ENCODE measurements at regions not wholly inside any gene's neighbourhood (a gene's known extent, or its start where the extent isn't known, plus 50 kb on each side); places are given as distances from the start of the nearest gene placed in this dataset.

GRCh38 chr18:24536834-24537233 is 76.4 kb downstream of the HRH4 start:
- H3K27ac ChIP-seq (ENCODE audit: low read length) = no peak overlapping the region
- H3K9me3 ChIP-seq (ENCODE audit: control insufficient read depth, insufficient read depth, low read depth, low read length) = no peaks in the 10 kb centered on the region
- no peaks in the 10 kb centered on the region for H3K36me3 ChIP-seq (ENCODE audit: control insufficient read depth, insufficient read depth, low read length)
- POLR2A ChIA-PET = no interaction called here
- H3K4me3 ChIP-seq (ENCODE audit: low read depth in 2 of 2, low read length in 2 of 2) = no peak overlapping the region
- intact Hi-C loops (cut with micrococcal nuclease; ENCODE audit: unreplicated experiment) = no loop called here
- no peak for TF ChIP-seq CTCF (IDR thresholded peaks at IDR 0.05)
- TF ChIP-seq POLR2AphosphoS5 (IDR thresholded peaks at IDR 0.05; ENCODE audit: low read depth, low read length) = no peak
- no peak for TF ChIP-seq TCF7L2 (IDR thresholded peaks at IDR 0.05; ENCODE audit: low read depth, low read length)
- TF ChIP-seq, protein P1, sequence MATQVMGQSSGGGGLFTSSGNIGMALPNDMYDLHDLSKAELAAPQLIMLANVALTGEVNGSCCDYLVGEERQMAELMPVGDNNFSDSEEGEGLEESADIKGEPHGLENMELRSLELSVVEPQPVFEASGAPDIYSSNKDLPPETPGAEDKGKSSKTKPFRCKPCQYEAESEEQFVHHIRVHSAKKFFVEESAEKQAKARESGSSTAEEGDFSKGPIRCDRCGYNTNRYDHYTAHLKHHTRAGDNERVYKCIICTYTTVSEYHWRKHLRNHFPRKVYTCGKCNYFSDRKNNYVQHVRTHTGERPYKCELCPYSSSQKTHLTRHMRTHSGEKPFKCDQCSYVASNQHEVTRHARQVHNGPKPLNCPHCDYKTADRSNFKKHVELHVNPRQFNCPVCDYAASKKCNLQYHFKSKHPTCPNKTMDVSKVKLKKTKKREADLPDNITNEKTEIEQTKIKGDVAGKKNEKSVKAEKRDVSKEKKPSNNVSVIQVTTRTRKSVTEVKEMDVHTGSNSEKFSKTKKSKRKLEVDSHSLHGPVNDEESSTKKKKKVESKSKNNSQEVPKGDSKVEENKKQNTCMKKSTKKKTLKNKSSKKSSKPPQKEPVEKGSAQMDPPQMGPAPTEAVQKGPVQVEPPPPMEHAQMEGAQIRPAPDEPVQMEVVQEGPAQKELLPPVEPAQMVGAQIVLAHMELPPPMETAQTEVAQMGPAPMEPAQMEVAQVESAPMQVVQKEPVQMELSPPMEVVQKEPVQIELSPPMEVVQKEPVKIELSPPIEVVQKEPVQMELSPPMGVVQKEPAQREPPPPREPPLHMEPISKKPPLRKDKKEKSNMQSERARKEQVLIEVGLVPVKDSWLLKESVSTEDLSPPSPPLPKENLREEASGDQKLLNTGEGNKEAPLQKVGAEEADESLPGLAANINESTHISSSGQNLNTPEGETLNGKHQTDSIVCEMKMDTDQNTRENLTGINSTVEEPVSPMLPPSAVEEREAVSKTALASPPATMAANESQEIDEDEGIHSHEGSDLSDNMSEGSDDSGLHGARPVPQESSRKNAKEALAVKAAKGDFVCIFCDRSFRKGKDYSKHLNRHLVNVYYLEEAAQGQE (IDR thresholded peaks at IDR 0.05; ENCODE audit: insufficient read depth in 1 of 2, low read depth in 2 of 2, low read length in 1 of 2) = no peak
- TF ChIP-seq SIN3A (IDR thresholded peaks at IDR 0.05; ENCODE audit: borderline replicate concordance, insufficient read depth, low read depth, low read length) = no peak
- H3K27me3 ChIP-seq (ENCODE audit: control insufficient read depth, insufficient read depth, low read length) = peaks cover 9% of the 10 kb centered on the region
- DNase-seq (ENCODE audit: low read depth, low spot score) (no peak), ATAC-seq (no peak)
- no peaks in the 10 kb centered on the region for H3K4me1 ChIP-seq (ENCODE audit: control insufficient read depth, insufficient read depth, low read length)
- in situ Hi-C loops (cut with HindIII; ENCODE audit: low pct_unique_long_range_greater_than_20kb, low sequenced_read_pairs) = no loop called here
- no TSS peak for BruUV-seq (replicated peaks)
- CTCF ChIA-PET = no interaction called here

GRCh38 chr18:24538414-24539264 is 78.2 kb downstream of the HRH4 start:
- Histone ChIP-seq H3K4me1 (ENCODE audit: control insufficient read depth, insufficient read depth, low read length) (no peaks in the 10 kb centered on the region), H3K4me3 (ENCODE audit: low read depth in 2 of 2, low read length in 2 of 2) (no peak overlapping the region), H3K9me3 (ENCODE audit: control insufficient read depth, insufficient read depth, low read depth, low read length) (no peaks in the 10 kb centered on the region), H3K27me3 (ENCODE audit: control insufficient read depth, insufficient read depth, low read length) (peaks cover 6% of the 10 kb centered on the region), H3K36me3 (ENCODE audit: control insufficient read depth, insufficient read depth, low read length) (no peaks in the 10 kb centered on the region), H3K27ac (ENCODE audit: low read length) (no peak overlapping the region)
- TF ChIP-seq, protein P1 (IDR thresholded peaks at IDR 0.05; ENCODE audit: insufficient read depth in 1 of 2, low read depth in 2 of 2, low read length in 1 of 2) = no peak
- TF ChIP-seq CTCF (IDR thresholded peaks at IDR 0.05) = no peak
- no peak for TF ChIP-seq TCF7L2 (IDR thresholded peaks at IDR 0.05; ENCODE audit: low read depth, low read length)
- no peak for TF ChIP-seq POLR2AphosphoS5 (IDR thresholded peaks at IDR 0.05; ENCODE audit: low read depth, low read length)
- no peak for TF ChIP-seq SIN3A (IDR thresholded peaks at IDR 0.05; ENCODE audit: borderline replicate concordance, insufficient read depth, low read depth, low read length)
- no TSS peak for BruUV-seq (replicated peaks)
- ATAC-seq (no peak), DNase-seq (ENCODE audit: low read depth, low spot score) (no peak)
- in situ Hi-C loops (cut with HindIII; ENCODE audit: low pct_unique_long_range_greater_than_20kb, low sequenced_read_pairs) = no loop called here
- intact Hi-C loops (cut with micrococcal nuclease; ENCODE audit: unreplicated experiment) = no loop called here
- POLR2A ChIA-PET = no interaction called here
- CTCF ChIA-PET = interaction anchor here (0.6 kb wide), 1 partner anchor 290 kb away, joined by 3 read pairs; no protein-coding TSS in a partner anchor
